Caco-2 (cell line): ENCODE measurements at regions not wholly inside any gene's neighbourhood (a gene's known extent, or its start where the extent isn't known, plus 50 kb on each side); places are given as distances from the start of the nearest gene placed in this dataset.

ENCODE experiments used
- BruUV-seq: library from RNA; stranded (reverse); fragments of 400-500 nt; replicated peaks from 2 replicates; lab custom pipeline; 2021; lab: Mats Ljungman, UMichigan
- CTCF ChIA-PET: fragments of 300-600 bp; sonication (Branson Sonifier 250); formaldehyde crosslinking; loops from one replicate; lab custom pipeline; 2022; ENCODE audit warnings: antibody characterized with exemption; lab: Charles Lee
- POLR2A ChIA-PET: fragments of 300-600 bp; sonication (Branson Sonifier 250); formaldehyde crosslinking; loops from one replicate; lab custom pipeline; 2022; ENCODE audit warnings: antibody characterized with exemption; lab: Charles Lee
- DNase-seq, 2 experiments: peaks; one replicate each; pipeline versions ENCODE4 v3.0.0 to v3.0.0-alpha.2; 2020 to 2022
- H3K27me3 ChIP-seq: replicated peaks from 2 replicates; pipeline ENCODE4 v1.6.0; 2011; ENCODE audit warnings: low read length; ENCODE audit not compliant: control insufficient read depth, insufficient read depth
- H3K36me3 ChIP-seq: 2 replicates; pipeline ENCODE4 v1.5.1; 2011; ENCODE audit warnings: low read length; ENCODE audit not compliant: control insufficient read depth, insufficient read depth
- H3K4me1 ChIP-seq: fragments of 250-450 bp; sonication (Bioruptor Pico); 2 replicates; pipeline ENCODE4 v1.5.1; 2020; ENCODE audit warnings: mild to moderate bottlenecking
- H3K4me3 ChIP-seq: 2 replicates; pipeline ENCODE4 v1.5.1; 2011; ENCODE audit warnings: low read depth, mild to moderate bottlenecking, control low read depth, low read length
- H3K9me3 ChIP-seq: fragments of 250-450 bp; sonication (Bioruptor Pico); 2 replicates; pipeline ENCODE4 v1.5.1; 2020; ENCODE audit warnings: mild to moderate bottlenecking, moderate library complexity
- H3K27ac Mint-ChIP-seq: one replicate; pipeline ENCODE4 v1.8.0; 2022; ENCODE audit warnings: mixed read lengths; ENCODE audit not compliant: unreplicated experiment
- H3K27me3 Mint-ChIP-seq: one replicate; pipeline ENCODE4 v1.8.0; 2022; ENCODE audit warnings: mixed read lengths; ENCODE audit not compliant: insufficient read depth, unreplicated experiment
- H3K36me3 Mint-ChIP-seq: one replicate; pipeline ENCODE4 v1.8.0; 2022; ENCODE audit warnings: mild to moderate bottlenecking, mixed read lengths; ENCODE audit not compliant: insufficient read depth, unreplicated experiment
- H3K4me1 Mint-ChIP-seq: one replicate; pipeline ENCODE4 v1.8.0; 2022; ENCODE audit warnings: low read depth, mixed read lengths; ENCODE audit not compliant: unreplicated experiment
- H3K4me3 Mint-ChIP-seq: one replicate; pipeline ENCODE4 v1.8.0; 2022; ENCODE audit warnings: mild to moderate bottlenecking, moderate library complexity, mixed read lengths; ENCODE audit not compliant: unreplicated experiment
- H3K9me3 Mint-ChIP-seq: one replicate; pipeline ENCODE4 v1.8.0; 2022; ENCODE audit warnings: mixed read lengths; ENCODE audit not compliant: unreplicated experiment
- CTCF ChIP-seq, 2 experiments: fragments of 200-600 bp in 1 of 2; IDR thresholded peaks; 1 replicate in 1 of 2; 2 replicates in 1 of 2; pipeline versions ENCODE4 v1.5.1 to v1.8.0; 2011 to 2022; ENCODE audit warnings: antibody characterized with exemption in 1 of 2, control low read depth in 1 of 2, inconsistent platforms in 1 of 2, low read depth in 1 of 2, low read length in 1 of 2, mild to moderate bottlenecking in 1 of 2, moderate library complexity in 1 of 2; ENCODE audit not compliant: insufficient read depth in 1 of 2, severe bottlenecking in 1 of 2, unreplicated experiment in 1 of 2
- intact Hi-C: fragments of 100-400 bp; cut with micrococcal nuclease; formaldehyde crosslinking; loops from one replicate; pipeline ENCODE4 v1.10.0; 2022; ENCODE audit not compliant: unreplicated experiment

- no peak for DNase-seq
- Mint-ChIP-seq H3K27me3 (no peaks in the 10 kb centered on the region), H3K36me3 (no peaks in the 10 kb centered on the region), H3K4me3 (no peak overlapping the region), H3K9me3 (no peaks in the 10 kb centered on the region), H3K27ac (no peak overlapping the region), H3K4me1 (peaks cover 7% of the 10 kb centered on the region)
- POLR2A ChIA-PET: no interaction called here
- Histone ChIP-seq H3K9me3 (no peaks in the 10 kb centered on the region), H3K27me3 (no peaks in the 10 kb centered on the region), H3K4me1 (peaks cover 13% of the 10 kb centered on the region), H3K4me3 (no peak overlapping the region), H3K36me3 (no peaks in the 10 kb centered on the region)
- CTCF ChIA-PET: no interaction called here
- no TSS peak for BruUV-seq
- no peak for TF ChIP-seq CTCF (IDR thresholded peaks at IDR 0.05; ENCODE audit: insufficient read depth in 1 of 2, low read depth in 1 of 2, low read length in 1 of 2, severe bottlenecking in 1 of 2, unreplicated experiment in 1 of 2)
- intact Hi-C loops: no loop called here
These were observed 101.1 kb downstream of the DAD1 start for GRCh38 chr14:22487941-22488340.

GRCh38 chr14:22487401-22487800 lies 101.6 kb downstream of the DAD1 start:
- H3K27me3 ChIP-seq: no peaks in the 10 kb centered on the region
- H3K4me1 Mint-ChIP-seq: peaks cover 7% of the 10 kb centered on the region
- no peak for TF ChIP-seq CTCF (IDR thresholded peaks at IDR 0.05; ENCODE audit: insufficient read depth in 1 of 2, low read depth in 1 of 2, low read length in 1 of 2, severe bottlenecking in 1 of 2, unreplicated experiment in 1 of 2)
- POLR2A ChIA-PET: no interaction called here
- no peaks in the 10 kb centered on the region for H3K27me3 Mint-ChIP-seq
- DNase-seq: no peak
- H3K27ac Mint-ChIP-seq: no peak overlapping the region
- no peaks in the 10 kb centered on the region for H3K9me3 ChIP-seq
- H3K4me3 Mint-ChIP-seq: no peak overlapping the region
- H3K36me3 Mint-ChIP-seq: no peaks in the 10 kb centered on the region
- H3K36me3 ChIP-seq: no peaks in the 10 kb centered on the region
- H3K9me3 Mint-ChIP-seq: no peaks in the 10 kb centered on the region
- no TSS peak for BruUV-seq
- CTCF ChIA-PET: no interaction called here
- no peak overlapping the region for H3K4me3 ChIP-seq
- intact Hi-C loops: no loop called here
- peaks cover 13% of the 10 kb centered on the region for H3K4me1 ChIP-seq

- H3K27me3 Mint-ChIP-seq: no peaks in the 10 kb centered on the region
- H3K4me3 Mint-ChIP-seq: no peak overlapping the region
- Histone ChIP-seq H3K9me3 (no peaks in the 10 kb centered on the region), H3K4me3 (no peak overlapping the region), H3K4me1 (peaks cover 13% of the 10 kb centered on the region), H3K36me3 (no peaks in the 10 kb centered on the region), H3K27me3 (no peaks in the 10 kb centered on the region)
- no peaks in the 10 kb centered on the region for H3K9me3 Mint-ChIP-seq
- POLR2A ChIA-PET: no interaction called here
- H3K36me3 Mint-ChIP-seq: no peaks in the 10 kb centered on the region
- CTCF ChIA-PET: no interaction called here
- no peak for TF ChIP-seq CTCF (IDR thresholded peaks at IDR 0.05; ENCODE audit: insufficient read depth in 1 of 2, low read depth in 1 of 2, low read length in 1 of 2, severe bottlenecking in 1 of 2, unreplicated experiment in 1 of 2)
- peaks cover 7% of the 10 kb centered on the region for H3K4me1 Mint-ChIP-seq
- H3K27ac Mint-ChIP-seq: no peak overlapping the region
- DNase-seq: no peak
- no TSS peak for BruUV-seq
- intact Hi-C loops: no loop called here
These were observed 102.3 kb downstream of the DAD1 start for GRCh38 chr14:22486675-22487074.
